ENCODE measurements at regions not wholly inside any gene's neighbourhood (a gene's known extent, or its start where the extent isn't known, plus 50 kb on each side); places are given as distances from the start of the nearest gene placed in this dataset.
"Not testable (repeated sequence)": the region's sequence is repeated elsewhere in the genome, so short reads cannot be mapped to it uniquely, and the experiment has no call there.

GRCh38 chr2:2591542-2591940, 260.5 kb upstream of the MYT1L start:
- no peak for DNase-seq (ENCODE audit: low read depth in 2 of 2)

- no peak for DNase-seq (ENCODE audit: low read depth in 2 of 2)
These were observed 259.9 kb upstream of the MYT1L start for GRCh38 chr2:2590841-2591541.

DNA sequence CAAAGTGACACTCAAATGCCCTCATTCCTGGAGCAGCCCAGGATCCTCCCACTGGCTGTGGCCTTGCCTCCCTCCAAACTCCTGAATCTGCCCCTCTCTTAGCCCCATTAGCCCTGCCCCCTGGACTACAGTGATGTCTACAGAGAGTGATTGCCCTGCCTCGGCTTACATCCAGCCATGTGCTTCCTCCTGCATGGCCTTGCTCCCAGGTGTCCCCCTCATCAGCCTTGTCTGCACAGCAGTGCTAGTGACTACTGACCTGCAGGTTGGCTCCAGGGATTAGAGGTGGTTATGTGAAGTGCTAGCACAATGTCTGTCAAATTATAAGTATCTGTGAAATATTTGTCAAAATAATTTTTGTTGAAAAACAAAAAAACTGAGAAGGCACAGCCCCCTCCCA, 259.1 kb upstream of the MYT1L start:
- no peak for DNase-seq (ENCODE audit: low read depth in 2 of 2)

GRCh38 chr2:2588777-2589176, 257.7 kb upstream of the MYT1L start:
- no peak for DNase-seq (ENCODE audit: low read depth in 2 of 2)

DNA sequence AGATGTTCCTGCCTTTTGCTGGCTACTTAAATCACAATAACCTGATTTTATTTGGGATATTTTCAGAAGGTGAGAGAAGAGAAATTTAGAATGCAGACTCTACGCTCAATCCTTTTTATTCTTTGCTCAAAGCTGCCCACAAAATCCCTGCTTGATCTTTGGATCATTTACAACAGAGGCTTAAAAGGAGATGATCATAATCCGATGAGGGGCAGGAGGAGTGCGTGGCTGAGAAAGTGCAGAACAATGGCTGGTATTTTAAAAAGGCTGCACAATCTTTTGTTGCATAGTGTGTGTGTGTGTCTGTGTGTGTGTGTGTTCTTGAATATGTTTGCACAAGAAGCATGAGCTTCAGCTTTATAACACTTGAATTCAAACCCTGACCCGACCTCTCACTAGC, 256.3 kb upstream of the MYT1L start:
- no peak for DNase-seq (ENCODE audit: low read depth in 2 of 2)

DNA sequence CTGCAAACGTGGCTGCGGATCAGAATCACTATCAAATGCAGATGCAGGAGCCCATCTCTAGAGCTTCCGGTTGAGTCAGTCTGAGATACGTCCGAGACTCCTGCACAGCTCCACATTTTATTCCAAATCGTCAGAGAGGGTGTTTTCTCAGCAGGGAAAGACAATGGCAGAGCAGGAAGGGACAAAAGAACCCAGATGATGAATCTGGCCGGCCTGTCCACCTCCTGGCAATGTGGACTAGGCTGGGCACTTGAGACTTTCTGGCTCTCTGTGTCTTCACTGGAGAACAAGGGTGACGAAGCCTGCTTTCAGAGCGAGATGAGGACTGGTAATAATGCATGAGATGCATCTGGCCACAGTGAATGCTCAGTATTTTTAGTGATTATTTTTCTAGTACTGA, 255.9 kb upstream of the MYT1L start:
- DNase-seq (ENCODE audit: low read depth in 2 of 2): no peak

DNA sequence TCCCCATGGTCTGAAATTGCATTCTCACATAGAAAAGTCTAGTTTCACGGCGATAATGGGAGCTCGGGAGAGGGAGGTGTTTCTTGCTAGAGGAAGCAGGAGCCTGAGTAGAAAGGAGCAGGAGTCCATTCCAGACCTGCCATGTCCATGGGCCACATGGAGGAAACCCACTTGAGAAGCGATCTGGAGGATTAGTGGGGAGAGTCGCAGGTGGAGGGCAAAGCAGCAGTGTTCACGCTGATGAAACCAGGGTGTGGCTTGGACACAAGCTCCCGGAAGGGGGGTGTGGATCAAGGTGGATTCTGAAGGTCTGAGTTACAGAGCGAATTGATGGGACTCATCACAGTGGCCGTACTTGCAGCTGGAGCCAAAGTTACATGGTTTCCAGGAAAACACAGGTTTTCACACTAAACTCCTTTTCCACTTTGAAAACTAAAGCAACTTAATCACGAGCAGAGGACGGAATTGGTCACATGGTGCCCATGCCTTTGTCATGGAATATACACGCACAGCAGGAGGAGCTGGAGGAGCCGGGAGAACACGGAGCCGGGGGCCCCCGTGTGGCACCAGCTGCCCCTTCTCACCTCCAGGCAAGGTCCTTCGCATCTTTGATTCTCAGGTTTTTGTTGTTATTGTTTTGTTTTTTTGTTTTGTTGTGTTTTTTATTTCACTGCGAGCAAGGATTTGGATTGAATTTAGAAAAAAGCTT, 255.1 kb upstream of the MYT1L start:
- no peak for DNase-seq (ENCODE audit: low read depth in 2 of 2)

DNA sequence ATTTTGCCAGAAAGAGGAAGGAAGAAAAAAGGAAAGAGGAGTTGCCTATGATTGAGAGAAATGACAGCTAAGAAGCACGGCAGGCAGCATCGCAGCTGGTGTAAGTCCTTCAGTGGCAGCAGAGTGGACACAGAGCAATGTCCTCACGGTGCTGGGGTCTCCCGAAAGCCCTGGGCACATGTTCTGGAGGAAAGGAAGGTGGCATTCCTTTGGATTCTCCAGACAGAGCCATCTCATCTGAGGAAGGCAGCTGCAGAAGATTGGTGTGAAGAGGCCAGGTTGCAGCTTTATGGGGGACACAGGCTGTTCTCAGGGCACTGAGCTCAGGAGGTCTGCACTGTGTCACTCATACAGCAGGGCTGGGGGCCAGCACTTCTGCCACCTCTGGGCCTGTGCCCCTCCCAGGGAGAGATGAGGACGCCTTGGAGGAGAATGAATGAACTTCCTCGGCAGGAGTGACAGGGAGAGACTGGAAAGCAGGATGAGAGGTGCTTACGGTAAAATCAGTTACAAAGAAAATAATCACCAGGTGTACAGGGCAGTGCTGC, 252.0 kb upstream of the MYT1L start:
- no peak for DNase-seq (ENCODE audit: low read depth in 2 of 2)

GRCh38 chr2:2581331-2582159, 250.5 kb upstream of the MYT1L start:
- DNase-seq (ENCODE audit: low read depth in 2 of 2): no peak

- not testable (repeated sequence) for DNase-seq (ENCODE audit: low read depth in 2 of 2)
These were observed 249.8 kb upstream of the MYT1L start for GRCh38 chr2:2580841-2581240.

- DNase-seq (ENCODE audit: low read depth in 2 of 2): no peak
These were observed 249.3 kb upstream of the MYT1L start for GRCh38 chr2:2580341-2580740.

DNA sequence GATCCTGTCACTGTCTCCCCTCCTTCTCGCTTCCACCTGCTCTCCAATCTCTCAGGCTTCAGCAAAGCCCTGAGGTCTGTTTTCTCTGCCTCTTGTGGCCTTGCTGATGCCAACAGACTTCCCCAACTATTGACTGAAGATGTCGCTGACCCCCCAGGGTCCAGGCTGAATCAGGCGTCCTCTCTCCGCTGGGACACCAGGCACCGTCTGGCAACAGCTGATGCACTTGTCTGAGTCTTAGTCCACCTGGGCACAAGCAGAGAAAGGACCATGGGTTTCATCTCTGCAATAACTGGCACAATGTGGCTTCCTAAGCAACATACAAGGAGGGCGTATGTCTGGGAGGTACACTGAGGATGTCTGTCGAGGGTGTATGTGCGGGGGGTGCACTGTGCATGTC, 248.7 kb upstream of the MYT1L start:
- DNase-seq (ENCODE audit: low read depth in 2 of 2): no peak

GRCh38 chr2:2577407-2577831, 246.3 kb upstream of the MYT1L start:
- DNase-seq (ENCODE audit: low read depth in 2 of 2): no peak

- no peak for DNase-seq (ENCODE audit: low read depth in 2 of 2)
These were observed 244.9 kb upstream of the MYT1L start for GRCh38 chr2:2575870-2576386.

DNA sequence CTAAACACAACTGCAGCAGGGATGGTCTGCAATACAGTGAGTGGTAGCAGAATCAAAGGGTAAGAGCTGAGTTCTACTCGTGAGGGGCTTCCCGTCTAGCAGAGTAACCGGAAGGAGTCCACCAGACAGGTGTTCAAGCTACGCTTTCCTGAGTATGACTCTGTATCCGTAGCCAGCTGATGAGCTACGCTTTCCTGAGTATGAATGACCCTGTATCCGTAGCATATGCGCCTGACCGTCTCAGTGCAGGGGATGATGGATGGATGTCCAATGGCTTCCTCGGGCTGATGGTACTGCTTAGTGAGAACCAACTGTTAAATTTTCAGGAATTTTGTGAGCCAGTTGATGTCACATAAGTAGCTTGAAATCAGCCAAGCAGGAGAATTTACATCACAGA, 244.1 kb upstream of the MYT1L start:
- DNase-seq (ENCODE audit: low read depth in 2 of 2): no peak

GRCh38 chr2:2574401-2575180, 243.5 kb upstream of the MYT1L start:
- DNase-seq (ENCODE audit: low read depth in 2 of 2): no peak

GRCh38 chr2:2573658-2574293, 242.7 kb upstream of the MYT1L start:
- DNase-seq (ENCODE audit: low read depth in 2 of 2): no peak

DNA sequence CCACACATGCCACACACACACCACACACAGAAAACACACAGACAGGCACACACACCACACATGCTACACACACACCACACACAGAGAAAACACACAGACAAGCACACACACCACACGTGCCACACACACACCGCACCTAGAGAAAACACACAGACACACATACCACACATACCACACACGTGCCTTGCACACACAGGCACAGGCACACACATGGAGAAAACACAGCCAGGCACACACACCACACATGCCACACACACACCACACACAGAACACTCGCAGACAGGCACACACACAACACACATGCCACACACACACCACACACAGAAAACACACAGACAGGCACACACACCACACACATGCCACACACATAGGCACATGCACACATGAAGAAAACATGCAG, 242.1 kb upstream of the MYT1L start:
- DNase-seq (ENCODE audit: low read depth in 2 of 2): no peak

DNA sequence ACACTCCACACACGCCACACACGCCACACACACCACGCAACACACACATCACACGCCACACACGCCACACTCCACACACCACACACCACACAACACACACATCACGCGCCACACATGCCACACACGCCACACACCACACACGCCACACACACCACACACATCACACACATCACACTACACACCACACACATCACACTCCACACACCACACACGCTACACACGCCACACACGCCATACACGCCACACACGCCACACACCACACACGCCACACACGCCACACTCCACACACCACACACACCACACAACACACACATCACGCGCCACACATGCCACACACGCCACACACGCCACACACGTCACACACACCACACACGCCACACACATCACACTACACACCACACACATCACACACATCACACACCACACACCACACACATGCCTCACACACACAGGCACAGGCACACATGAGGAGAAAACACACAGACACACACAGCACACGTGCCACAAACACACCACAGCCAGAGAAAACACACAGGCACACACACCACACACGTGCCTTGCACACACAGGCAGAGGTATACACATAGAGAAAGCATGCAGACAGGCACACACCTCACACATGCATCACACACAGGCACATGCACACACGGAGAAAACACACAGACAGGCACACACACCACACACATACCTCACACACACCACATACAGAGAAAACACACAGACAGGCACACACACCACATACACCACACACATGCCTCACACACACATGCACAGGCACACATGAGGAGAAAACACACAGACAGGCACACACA, 241.5 kb upstream of the MYT1L start:
- DNase-seq (ENCODE audit: low read depth in 2 of 2): no peak
